DND-41 (cell line): ENCODE measurements at regions not wholly inside any gene's neighbourhood (a gene's known extent, or its start where the extent isn't known, plus 50 kb on each side); places are given as distances from the start of the nearest gene placed in this dataset.

Experiments
- CTCF ChIP-seq: IDR thresholded peaks from 2 replicates; pipeline ENCODE4 v1.5.1; 2012; ENCODE audit warnings: borderline replicate concordance, low read length, moderate library complexity, mild to moderate bottlenecking; ENCODE audit not compliant: poor library complexity, severe bottlenecking; ENCODE audit errors: extremely low read depth
- EZH2 ChIP-seq: IDR thresholded peaks from 3 replicates; pipeline ENCODE4 v1.6.1; 2012; ENCODE audit warnings: borderline replicate concordance, low read depth, mild to moderate bottlenecking, moderate library complexity, low read length, inconsistent platforms; ENCODE audit not compliant: severe bottlenecking

DNA sequence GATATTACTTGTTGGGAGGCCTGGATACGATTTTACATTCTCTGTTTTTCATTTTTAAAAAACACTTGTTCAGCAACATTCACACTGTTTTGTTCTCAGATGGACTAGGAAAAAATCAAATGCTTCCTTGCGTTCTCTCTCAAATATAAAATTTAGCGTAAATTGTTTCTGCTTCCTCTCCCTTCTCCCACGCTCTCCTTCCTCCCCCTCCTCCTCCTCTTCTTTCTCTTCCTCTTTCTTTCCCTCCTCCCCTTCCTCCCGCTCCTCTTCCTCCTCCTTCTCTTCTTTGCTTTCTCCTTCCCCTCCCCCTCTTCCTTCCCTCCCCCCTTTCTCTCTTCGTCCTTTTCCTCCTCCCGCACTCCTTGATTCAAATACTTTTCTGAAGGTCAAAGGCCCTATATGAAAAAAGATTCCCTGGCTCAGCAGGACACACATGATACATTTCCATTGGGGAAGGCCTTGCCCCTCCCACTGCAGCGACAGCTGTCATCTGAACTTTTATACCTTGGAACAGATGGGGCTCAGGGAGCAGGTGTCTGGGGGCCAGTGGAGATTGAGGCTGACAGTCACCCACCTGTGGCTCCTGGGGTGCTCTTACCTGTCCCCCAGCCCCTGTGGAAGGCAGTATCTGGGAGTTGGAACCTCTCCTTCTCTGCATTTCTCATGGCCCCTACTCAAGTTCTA is 99.4 kb upstream of the SDK2 start:
- TF ChIP-seq CTCF, result no peak
- TF ChIP-seq EZH2, result no peak
